HG03108 (cell line): ENCODE measurements at regions not wholly inside any gene's neighbourhood (a gene's known extent, or its start where the extent isn't known, plus 50 kb on each side); places are given as distances from the start of the nearest gene placed in this dataset.

Source experiments
- ATAC-seq: cut with Tn5 transposase; IDR thresholded peaks from one replicate; pipeline ENCODE4 v1.9.1; 2021; ENCODE audit warnings: moderate library complexity; ENCODE audit not compliant: unreplicated experiment

GRCh38 chr1:163712321-163712720 lies 390.6 kb downstream of the NUF2 start:
- no peak for ATAC-seq

GRCh38 chr1:163720294-163720693 lies 398.5 kb downstream of the NUF2 start:
- ATAC-seq: no peak

GRCh38 chr1:163725551-163725950 lies 403.8 kb downstream of the NUF2 start:
- no peak for ATAC-seq

- no peak for ATAC-seq
These were observed 408.7 kb downstream of the NUF2 start for GRCh38 chr1:163730411-163730821.

- no peak for ATAC-seq
These were observed 415.5 kb downstream of the NUF2 start for GRCh38 chr1:163737261-163737660.

- no peak for ATAC-seq
These were observed 422.6 kb downstream of the NUF2 start for GRCh38 chr1:163744301-163744887.

- ATAC-seq: no peak
These were observed 423.4 kb downstream of the NUF2 start for GRCh38 chr1:163745204-163745603.

GRCh38 chr1:163747261-163747660 lies 425.5 kb downstream of the NUF2 start:
- no peak for ATAC-seq

GRCh38 chr1:163747855-163748254 lies 426.1 kb downstream of the NUF2 start:
- ATAC-seq: no peak

- no peak for ATAC-seq
These were observed 437.4 kb downstream of the NUF2 start for GRCh38 chr1:163758977-163759670.

GRCh38 chr1:163761898-163762297 lies 440.1 kb downstream of the NUF2 start:
- no peak for ATAC-seq

GRCh38 chr1:163766257-163766918 lies 444.6 kb downstream of the NUF2 start:
- ATAC-seq: no peak

- ATAC-seq: no peak
These were observed 446.8 kb downstream of the NUF2 start for GRCh38 chr1:163768576-163768975.

- ATAC-seq: no peak
These were observed 448.5 kb downstream of the NUF2 start for GRCh38 chr1:163770265-163770664.

- no peak for ATAC-seq
These were observed 449.9 kb downstream of the NUF2 start for GRCh38 chr1:163771637-163772036.

GRCh38 chr1:163772246-163772645 lies 450.5 kb downstream of the NUF2 start:
- ATAC-seq: no peak

GRCh38 chr1:163773396-163773795 lies 451.6 kb downstream of the NUF2 start:
- ATAC-seq: no peak

GRCh38 chr1:163774401-163774945 lies 452.7 kb downstream of the NUF2 start:
- ATAC-seq: no peak

GRCh38 chr1:163774978-163775620 lies 453.3 kb downstream of the NUF2 start:
- no peak for ATAC-seq

- ATAC-seq: no peak
These were observed 455.5 kb downstream of the NUF2 start for GRCh38 chr1:163777205-163777604.

- no peak for ATAC-seq
These were observed 459.4 kb downstream of the NUF2 start for GRCh38 chr1:163781146-163781545.
